ENCODE measurements at regions not wholly inside any gene's neighbourhood (a gene's known extent, or its start where the extent isn't known, plus 50 kb on each side); places are given as distances from the start of the nearest gene placed in this dataset.

GRCh38 chr5:124452412-124452811 is 294.0 kb downstream of the ZNF608 start:
- TF ChIP-seq, protein P1, sequence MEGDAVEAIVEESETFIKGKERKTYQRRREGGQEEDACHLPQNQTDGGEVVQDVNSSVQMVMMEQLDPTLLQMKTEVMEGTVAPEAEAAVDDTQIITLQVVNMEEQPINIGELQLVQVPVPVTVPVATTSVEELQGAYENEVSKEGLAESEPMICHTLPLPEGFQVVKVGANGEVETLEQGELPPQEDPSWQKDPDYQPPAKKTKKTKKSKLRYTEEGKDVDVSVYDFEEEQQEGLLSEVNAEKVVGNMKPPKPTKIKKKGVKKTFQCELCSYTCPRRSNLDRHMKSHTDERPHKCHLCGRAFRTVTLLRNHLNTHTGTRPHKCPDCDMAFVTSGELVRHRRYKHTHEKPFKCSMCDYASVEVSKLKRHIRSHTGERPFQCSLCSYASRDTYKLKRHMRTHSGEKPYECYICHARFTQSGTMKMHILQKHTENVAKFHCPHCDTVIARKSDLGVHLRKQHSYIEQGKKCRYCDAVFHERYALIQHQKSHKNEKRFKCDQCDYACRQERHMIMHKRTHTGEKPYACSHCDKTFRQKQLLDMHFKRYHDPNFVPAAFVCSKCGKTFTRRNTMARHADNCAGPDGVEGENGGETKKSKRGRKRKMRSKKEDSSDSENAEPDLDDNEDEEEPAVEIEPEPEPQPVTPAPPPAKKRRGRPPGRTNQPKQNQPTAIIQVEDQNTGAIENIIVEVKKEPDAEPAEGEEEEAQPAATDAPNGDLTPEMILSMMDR (IDR thresholded peaks at IDR 0.05; ENCODE audit: low read depth, low read length, missing input control): no peak
- TF ChIP-seq GABPA (IDR thresholded peaks at IDR 0.05 in 1 of 2, conservative IDR thresholded peaks at IDR 0.05 in 1 of 2): no peak
- TF ChIP-seq YY1 (IDR thresholded peaks at IDR 0.05): no peak
